ENCODE measurements at regions not wholly inside any gene's neighbourhood (a gene's known extent, or its start where the extent isn't known, plus 50 kb on each side); places are given as distances from the start of the nearest gene placed in this dataset.

DNA sequence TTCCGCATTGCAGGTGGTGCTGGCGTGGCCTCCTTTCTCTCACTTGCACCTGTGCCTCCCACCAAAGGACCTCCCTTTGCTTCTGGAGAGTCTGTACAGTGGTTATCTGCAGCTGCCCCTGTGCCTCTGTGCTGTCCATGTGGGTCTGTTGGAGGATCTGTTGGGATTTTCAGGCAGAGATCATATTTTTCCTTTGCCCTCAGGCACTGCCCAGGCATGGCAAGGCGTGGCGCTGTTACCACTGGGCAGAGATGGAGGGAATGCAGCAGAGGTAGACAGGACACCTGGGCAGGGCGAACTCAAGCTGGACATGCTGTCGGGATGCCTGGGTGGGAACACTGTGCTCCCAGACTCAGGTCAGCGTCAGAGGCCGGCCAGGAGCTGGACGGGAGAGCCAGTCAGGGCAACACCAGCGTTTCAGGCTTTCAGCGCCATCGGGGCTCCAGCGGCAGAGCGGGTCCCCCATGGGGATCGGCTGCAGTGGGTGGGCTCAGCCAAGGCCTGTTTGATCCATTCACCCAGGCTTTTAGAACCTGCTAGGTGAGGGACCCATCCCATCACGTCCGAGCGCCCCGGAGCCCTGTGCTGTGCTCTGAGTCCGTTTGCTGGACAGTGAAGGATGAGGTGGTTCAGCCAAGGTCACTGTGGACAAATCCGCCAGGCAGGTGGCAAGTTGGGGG is 718.9 kb downstream of the BRD1 start:
- TF ChIP-seq, protein P1, sequence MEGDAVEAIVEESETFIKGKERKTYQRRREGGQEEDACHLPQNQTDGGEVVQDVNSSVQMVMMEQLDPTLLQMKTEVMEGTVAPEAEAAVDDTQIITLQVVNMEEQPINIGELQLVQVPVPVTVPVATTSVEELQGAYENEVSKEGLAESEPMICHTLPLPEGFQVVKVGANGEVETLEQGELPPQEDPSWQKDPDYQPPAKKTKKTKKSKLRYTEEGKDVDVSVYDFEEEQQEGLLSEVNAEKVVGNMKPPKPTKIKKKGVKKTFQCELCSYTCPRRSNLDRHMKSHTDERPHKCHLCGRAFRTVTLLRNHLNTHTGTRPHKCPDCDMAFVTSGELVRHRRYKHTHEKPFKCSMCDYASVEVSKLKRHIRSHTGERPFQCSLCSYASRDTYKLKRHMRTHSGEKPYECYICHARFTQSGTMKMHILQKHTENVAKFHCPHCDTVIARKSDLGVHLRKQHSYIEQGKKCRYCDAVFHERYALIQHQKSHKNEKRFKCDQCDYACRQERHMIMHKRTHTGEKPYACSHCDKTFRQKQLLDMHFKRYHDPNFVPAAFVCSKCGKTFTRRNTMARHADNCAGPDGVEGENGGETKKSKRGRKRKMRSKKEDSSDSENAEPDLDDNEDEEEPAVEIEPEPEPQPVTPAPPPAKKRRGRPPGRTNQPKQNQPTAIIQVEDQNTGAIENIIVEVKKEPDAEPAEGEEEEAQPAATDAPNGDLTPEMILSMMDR (tag by site-specific recombination; IDR thresholded peaks at IDR 0.05), result no peak
- TF ChIP-seq ZFP41 (tag by site-specific recombination; IDR thresholded peaks at IDR 0.05; ENCODE audit: borderline replicate concordance), result no peak
- TF ChIP-seq HOXA7 (CRISPR knock-in tag; IDR thresholded peaks at IDR 0.05; ENCODE audit: borderline replicate concordance), result no peak
- TF ChIP-seq ZNF747 (tag by site-specific recombination; IDR thresholded peaks at IDR 0.05), result no peak
- TF ChIP-seq ZNF530 (tag by site-specific recombination; IDR thresholded peaks at IDR 0.05; ENCODE audit: low read depth), result no peak
- TF ChIP-seq, protein P2, sequence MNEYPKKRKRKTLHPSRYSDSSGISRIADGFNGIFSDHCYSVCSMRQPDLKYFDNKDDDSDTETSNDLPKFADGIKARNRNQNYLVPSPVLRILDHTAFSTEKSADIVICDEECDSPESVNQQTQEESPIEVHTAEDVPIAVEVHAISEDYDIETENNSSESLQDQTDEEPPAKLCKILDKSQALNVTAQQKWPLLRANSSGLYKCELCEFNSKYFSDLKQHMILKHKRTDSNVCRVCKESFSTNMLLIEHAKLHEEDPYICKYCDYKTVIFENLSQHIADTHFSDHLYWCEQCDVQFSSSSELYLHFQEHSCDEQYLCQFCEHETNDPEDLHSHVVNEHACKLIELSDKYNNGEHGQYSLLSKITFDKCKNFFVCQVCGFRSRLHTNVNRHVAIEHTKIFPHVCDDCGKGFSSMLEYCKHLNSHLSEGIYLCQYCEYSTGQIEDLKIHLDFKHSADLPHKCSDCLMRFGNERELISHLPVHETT (tag by site-specific recombination; IDR thresholded peaks at IDR 0.05), result no peak
- TF ChIP-seq, protein P3, sequence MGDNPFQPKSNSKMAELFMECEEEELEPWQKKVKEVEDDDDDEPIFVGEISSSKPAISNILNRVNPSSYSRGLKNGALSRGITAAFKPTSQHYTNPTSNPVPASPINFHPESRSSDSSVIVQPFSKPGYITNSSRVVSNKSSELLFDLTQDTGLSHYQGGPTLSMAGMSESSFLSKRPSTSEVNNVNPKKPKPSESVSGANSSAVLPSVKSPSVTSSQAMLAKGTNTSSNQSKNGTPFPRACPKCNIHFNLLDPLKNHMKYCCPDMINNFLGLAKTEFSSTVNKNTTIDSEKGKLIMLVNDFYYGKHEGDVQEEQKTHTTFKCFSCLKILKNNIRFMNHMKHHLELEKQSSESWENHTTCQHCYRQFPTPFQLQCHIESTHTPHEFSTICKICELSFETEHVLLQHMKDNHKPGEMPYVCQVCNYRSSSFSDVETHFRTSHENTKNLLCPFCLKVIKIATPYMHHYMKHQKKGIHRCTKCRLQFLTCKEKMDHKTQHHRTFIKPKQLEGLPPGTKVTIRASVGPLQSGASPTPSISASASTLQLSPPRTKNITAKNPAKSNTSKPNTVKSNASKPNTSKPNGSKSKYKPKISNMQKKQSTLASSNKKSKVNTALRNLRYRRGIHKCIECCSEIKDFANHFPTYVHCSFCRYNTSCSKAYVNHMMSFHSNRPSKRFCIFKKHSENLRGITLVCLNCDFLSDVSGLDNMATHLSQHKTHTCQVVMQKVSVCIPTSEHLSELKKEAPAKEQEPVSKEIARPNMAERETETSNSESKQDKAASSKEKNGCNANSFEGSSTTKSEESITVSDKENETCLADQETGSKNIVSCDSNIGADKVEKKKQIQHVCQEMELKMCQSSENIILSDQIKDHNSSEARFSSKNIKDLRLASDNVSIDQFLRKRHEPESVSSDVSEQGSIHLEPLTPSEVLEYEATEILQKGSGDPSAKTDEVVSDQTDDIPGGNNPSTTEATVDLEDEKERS (tag by site-specific recombination; IDR thresholded peaks at IDR 0.05), result no peak
- no peak for TF ChIP-seq ZNF768 (tag by site-specific recombination; IDR thresholded peaks at IDR 0.05)
- TF ChIP-seq ZNF561 (tag by site-specific recombination; IDR thresholded peaks at IDR 0.05; ENCODE audit: borderline replicate concordance), result no peak
- TF ChIP-seq ZNF16 (tag by site-specific recombination; IDR thresholded peaks at IDR 0.05; ENCODE audit: low read depth), result no peak
